ENCODE measurements at regions not wholly inside any gene's neighbourhood (a gene's known extent, or its start where the extent isn't known, plus 50 kb on each side); places are given as distances from the start of the nearest gene placed in this dataset.

DNA sequence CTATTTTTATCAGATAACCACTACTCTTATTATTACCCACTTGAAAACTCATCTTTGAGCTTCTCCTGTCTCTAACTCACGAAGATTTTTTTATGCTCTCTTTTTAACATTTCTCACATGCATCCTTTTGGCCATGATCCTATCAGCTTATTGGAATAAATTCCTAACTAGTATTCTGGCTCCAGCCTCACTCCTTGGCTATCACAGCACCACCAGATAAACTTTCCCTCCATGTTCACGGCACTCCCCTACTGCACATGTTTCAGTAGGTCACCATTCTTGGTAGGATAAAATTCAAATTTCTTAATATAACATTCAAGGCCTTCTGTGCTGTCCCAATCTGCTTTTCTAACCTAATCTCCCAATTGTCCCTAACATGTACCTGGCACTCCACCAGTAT, 186.6 kb upstream of the UBASH3B start:
- ATAC-seq: no peak
- TF ChIP-seq ZFP3 (CRISPR knock-in tag; IDR thresholded peaks at IDR 0.05) (no peak), ZFP30 (CRISPR knock-in tag; IDR thresholded peaks at IDR 0.05) (no peak), TCF4 (CRISPR knock-in tag; IDR thresholded peaks at IDR 0.05; ENCODE audit: borderline replicate concordance) (no peak), ZNF8 (CRISPR knock-in tag; IDR thresholded peaks at IDR 0.05) (no peak), ZC3H10 (CRISPR knock-in tag; IDR thresholded peaks at IDR 0.05) (no peak), ZNF565 (CRISPR knock-in tag; conservative IDR thresholded peaks at IDR 0.05; ENCODE audit: low read depth) (no peak), ESRRG (CRISPR knock-in tag; IDR thresholded peaks at IDR 0.05) (no peak), BACH2 (CRISPR knock-in tag; IDR thresholded peaks at IDR 0.05; ENCODE audit: borderline replicate concordance) (no peak), ISL1 (CRISPR knock-in tag; IDR thresholded peaks at IDR 0.05) (no peak)
- TF ChIP-seq, protein P1, sequence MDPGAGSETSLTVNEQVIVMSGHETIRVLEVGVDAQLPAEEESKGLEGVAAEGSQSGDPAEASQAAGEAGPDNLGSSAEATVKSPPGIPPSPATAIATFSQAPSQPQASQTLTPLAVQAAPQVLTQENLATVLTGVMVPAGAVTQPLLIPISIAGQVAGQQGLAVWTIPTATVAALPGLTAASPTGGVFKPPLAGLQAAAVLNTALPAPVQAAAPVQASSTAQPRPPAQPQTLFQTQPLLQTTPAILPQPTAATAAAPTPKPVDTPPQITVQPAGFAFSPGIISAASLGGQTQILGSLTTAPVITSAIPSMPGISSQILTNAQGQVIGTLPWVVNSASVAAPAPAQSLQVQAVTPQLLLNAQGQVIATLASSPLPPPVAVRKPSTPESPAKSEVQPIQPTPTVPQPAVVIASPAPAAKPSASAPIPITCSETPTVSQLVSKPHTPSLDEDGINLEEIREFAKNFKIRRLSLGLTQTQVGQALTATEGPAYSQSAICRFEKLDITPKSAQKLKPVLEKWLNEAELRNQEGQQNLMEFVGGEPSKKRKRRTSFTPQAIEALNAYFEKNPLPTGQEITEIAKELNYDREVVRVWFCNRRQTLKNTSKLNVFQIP (CRISPR knock-in tag; IDR thresholded peaks at IDR 0.05; ENCODE audit: borderline replicate concordance, low read depth): no peak

DNA sequence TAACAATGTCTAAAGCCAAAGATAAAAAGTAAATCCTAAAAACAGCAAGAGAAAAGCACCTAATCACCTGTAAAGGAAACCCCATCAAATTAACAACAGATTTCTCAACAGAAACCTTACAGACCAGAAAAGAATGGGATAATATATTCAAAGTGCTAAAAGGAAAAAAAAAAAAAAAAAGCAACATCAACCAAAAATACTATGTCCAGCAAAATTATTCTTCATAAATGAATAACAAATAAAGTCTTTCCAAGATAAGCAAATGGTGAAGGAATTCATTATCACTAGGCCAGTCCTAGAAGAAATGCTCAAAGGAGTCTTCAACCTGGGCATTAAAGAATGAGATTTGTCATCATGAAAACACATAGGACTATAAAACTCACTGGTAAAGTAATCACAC, 192.0 kb upstream of the UBASH3B start:
- no peak for ATAC-seq
- TF ChIP-seq, protein P2, sequence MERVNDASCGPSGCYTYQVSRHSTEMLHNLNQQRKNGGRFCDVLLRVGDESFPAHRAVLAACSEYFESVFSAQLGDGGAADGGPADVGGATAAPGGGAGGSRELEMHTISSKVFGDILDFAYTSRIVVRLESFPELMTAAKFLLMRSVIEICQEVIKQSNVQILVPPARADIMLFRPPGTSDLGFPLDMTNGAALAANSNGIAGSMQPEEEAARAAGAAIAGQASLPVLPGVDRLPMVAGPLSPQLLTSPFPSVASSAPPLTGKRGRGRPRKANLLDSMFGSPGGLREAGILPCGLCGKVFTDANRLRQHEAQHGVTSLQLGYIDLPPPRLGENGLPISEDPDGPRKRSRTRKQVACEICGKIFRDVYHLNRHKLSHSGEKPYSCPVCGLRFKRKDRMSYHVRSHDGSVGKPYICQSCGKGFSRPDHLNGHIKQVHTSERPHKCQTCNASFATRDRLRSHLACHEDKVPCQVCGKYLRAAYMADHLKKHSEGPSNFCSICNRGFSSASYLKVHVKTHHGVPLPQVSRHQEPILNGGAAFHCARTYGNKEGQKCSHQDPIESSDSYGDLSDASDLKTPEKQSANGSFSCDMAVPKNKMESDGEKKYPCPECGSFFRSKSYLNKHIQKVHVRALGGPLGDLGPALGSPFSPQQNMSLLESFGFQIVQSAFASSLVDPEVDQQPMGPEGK (CRISPR knock-in tag; IDR thresholded peaks at IDR 0.05; ENCODE audit: borderline replicate concordance): no peak
- TF ChIP-seq, protein P3, sequence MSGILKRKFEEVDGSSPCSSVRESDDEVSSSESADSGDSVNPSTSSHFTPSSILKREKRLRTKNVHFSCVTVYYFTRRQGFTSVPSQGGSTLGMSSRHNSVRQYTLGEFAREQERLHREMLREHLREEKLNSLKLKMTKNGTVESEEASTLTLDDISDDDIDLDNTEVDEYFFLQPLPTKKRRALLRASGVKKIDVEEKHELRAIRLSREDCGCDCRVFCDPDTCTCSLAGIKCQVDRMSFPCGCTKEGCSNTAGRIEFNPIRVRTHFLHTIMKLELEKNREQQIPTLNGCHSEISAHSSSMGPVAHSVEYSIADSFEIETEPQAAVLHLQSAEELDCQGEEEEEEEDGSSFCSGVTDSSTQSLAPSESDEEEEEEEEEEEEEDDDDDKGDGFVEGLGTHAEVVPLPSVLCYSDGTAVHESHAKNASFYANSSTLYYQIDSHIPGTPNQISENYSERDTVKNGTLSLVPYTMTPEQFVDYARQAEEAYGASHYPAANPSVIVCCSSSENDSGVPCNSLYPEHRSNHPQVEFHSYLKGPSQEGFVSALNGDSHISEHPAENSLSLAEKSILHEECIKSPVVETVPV (CRISPR knock-in tag; IDR thresholded peaks at IDR 0.05): no peak
- TF ChIP-seq, protein P4, sequence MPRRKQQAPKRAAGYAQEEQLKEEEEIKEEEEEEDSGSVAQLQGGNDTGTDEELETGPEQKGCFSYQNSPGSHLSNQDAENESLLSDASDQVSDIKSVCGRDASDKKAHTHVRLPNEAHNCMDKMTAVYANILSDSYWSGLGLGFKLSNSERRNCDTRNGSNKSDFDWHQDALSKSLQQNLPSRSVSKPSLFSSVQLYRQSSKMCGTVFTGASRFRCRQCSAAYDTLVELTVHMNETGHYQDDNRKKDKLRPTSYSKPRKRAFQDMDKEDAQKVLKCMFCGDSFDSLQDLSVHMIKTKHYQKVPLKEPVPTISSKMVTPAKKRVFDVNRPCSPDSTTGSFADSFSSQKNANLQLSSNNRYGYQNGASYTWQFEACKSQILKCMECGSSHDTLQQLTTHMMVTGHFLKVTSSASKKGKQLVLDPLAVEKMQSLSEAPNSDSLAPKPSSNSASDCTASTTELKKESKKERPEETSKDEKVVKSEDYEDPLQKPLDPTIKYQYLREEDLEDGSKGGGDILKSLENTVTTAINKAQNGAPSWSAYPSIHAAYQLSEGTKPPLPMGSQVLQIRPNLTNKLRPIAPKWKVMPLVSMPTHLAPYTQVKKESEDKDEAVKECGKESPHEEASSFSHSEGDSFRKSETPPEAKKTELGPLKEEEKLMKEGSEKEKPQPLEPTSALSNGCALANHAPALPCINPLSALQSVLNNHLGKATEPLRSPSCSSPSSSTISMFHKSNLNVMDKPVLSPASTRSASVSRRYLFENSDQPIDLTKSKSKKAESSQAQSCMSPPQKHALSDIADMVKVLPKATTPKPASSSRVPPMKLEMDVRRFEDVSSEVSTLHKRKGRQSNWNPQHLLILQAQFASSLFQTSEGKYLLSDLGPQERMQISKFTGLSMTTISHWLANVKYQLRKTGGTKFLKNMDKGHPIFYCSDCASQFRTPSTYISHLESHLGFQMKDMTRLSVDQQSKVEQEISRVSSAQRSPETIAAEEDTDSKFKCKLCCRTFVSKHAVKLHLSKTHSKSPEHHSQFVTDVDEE (CRISPR knock-in tag; IDR thresholded peaks at IDR 0.05): no peak
- TF ChIP-seq, protein P1 (CRISPR knock-in tag; IDR thresholded peaks at IDR 0.05; ENCODE audit: borderline replicate concordance, low read depth): no peak
- no peak for TF ChIP-seq GLIS3 (CRISPR knock-in tag; IDR thresholded peaks at IDR 0.05)
- TF ChIP-seq ZC3H10 (CRISPR knock-in tag; IDR thresholded peaks at IDR 0.05): no peak
- no peak for TF ChIP-seq ZFP30 (CRISPR knock-in tag; IDR thresholded peaks at IDR 0.05)
- TF ChIP-seq ZFP3 (CRISPR knock-in tag; IDR thresholded peaks at IDR 0.05): no peak
- no peak for TF ChIP-seq TCF4 (CRISPR knock-in tag; IDR thresholded peaks at IDR 0.05; ENCODE audit: borderline replicate concordance)
- TF ChIP-seq ZNF565 (CRISPR knock-in tag; conservative IDR thresholded peaks at IDR 0.05; ENCODE audit: low read depth): no peak
- TF ChIP-seq ZNF8 (CRISPR knock-in tag; IDR thresholded peaks at IDR 0.05): no peak
- TF ChIP-seq TOX (CRISPR knock-in tag; IDR thresholded peaks at IDR 0.05; ENCODE audit: borderline replicate concordance): no peak
- no peak for TF ChIP-seq RARB (CRISPR knock-in tag; IDR thresholded peaks at IDR 0.05)

DNA sequence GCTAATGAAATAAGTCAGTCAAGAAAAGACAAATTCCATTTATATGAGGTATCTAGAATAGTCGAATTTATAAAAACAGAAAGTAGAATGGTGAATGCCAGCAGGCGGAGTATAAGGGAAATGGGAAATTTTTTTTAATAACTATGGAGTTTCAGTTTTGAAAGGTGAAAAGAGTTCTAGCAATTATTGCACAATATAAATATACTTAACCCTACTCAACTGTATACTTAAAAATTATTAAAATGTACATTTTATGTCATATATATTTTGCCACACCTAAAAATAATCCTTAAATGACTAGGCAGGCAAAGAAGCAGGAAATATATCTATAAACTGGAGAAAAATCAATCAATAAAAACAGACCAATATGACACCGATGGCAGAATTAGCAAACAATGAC, 196.5 kb upstream of the UBASH3B start:
- ATAC-seq: no peak
- no peak for TF ChIP-seq GLIS3 (CRISPR knock-in tag; IDR thresholded peaks at IDR 0.05)
- no peak for TF ChIP-seq ISL1 (CRISPR knock-in tag; IDR thresholded peaks at IDR 0.05)
- TF ChIP-seq, protein P4 (CRISPR knock-in tag; IDR thresholded peaks at IDR 0.05): no peak
- no peak for TF ChIP-seq RARB (CRISPR knock-in tag; IDR thresholded peaks at IDR 0.05)

Data from SK-N-SH treated with all-trans-retinoic acid at 6 μM for 48 hours (cell line).